ENCODE measurements at regions not wholly inside any gene's neighbourhood (a gene's known extent, or its start where the extent isn't known, plus 50 kb on each side); places are given as distances from the start of the nearest gene placed in this dataset.
A peak's percentile ranks its signal among the peaks of the same experiment; 100 is the strongest.

DNA sequence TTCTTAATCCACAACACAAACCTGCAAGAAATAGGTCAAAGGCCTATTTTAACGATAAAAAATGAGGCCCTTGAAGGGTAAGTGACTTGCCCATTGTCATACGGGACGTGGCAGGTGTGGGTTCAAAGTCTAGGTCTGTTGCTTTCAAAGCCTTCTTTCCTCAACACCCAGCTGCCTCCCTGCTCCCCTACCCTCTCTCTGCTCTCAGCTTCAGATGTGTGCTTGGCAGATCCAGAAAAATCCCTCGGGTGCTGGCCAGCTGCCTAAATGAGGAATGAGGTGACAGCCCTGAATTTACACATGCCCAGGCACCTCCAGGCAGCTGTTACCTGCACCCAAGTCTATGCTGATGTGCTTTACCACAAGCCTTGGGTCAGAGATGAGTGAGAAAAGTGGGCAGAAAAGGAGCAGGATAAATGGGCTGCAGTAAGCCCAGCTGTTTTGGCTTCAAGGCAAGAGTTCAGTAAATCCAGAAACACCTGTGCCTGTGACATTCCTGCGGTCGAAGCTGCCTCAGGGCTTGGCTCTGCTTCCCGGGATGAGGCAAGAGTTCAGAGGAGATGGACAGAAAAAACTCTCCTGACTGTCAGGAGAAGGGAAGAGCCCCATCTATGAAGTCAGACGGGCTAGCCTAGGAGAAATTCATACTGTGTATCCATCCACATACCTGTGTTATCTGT is 49.9 kb upstream of the LDLRAD3 start:
- Histone ChIP-seq H3K4me3 (no peak overlapping the region), H3K27ac (no peak overlapping the region), H3K27me3 (no peaks in the 10 kb centered on the region), H3K36me3 (no peaks in the 10 kb centered on the region), H3K4me1 (peaks cover 0 to 8% (median 2%) of the 10 kb centered on the region in 4 donors), H3K9me3 (no peaks in the 10 kb centered on the region)
- 41 to 42% methylated on average over 4 to 8 of the region's 8 CpGs for WGBS, 2 donors (ENCODE audit: low coverage in 1 of 2)
- in situ Hi-C loops (cut with MboI; ENCODE audit: low pct_ligation_motif_present in 1 of 4, low pct_unique_long_range_greater_than_20kb in 1 of 4, low sequenced_read_pairs in 3 of 4) (no loop called here), intact Hi-C loops (cut with DNase I; ENCODE audit: low total_unique reads) (no loop called here)
- TF ChIP-seq, protein P1, sequence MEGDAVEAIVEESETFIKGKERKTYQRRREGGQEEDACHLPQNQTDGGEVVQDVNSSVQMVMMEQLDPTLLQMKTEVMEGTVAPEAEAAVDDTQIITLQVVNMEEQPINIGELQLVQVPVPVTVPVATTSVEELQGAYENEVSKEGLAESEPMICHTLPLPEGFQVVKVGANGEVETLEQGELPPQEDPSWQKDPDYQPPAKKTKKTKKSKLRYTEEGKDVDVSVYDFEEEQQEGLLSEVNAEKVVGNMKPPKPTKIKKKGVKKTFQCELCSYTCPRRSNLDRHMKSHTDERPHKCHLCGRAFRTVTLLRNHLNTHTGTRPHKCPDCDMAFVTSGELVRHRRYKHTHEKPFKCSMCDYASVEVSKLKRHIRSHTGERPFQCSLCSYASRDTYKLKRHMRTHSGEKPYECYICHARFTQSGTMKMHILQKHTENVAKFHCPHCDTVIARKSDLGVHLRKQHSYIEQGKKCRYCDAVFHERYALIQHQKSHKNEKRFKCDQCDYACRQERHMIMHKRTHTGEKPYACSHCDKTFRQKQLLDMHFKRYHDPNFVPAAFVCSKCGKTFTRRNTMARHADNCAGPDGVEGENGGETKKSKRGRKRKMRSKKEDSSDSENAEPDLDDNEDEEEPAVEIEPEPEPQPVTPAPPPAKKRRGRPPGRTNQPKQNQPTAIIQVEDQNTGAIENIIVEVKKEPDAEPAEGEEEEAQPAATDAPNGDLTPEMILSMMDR (IDR thresholded peaks at IDR 0.05), result no peak
- TF ChIP-seq POLR2AphosphoS5 (IDR thresholded peaks at IDR 0.05) (no peak), POLR2A (IDR thresholded peaks at IDR 0.05) (no peak), EP300 (IDR thresholded peaks at IDR 0.05; ENCODE audit: low read depth) (no peak)
- DNase-seq, result peak; percentile 20

Data from transverse colon (tissue), 4 donors.